ENCODE measurements at regions not wholly inside any gene's neighbourhood (a gene's known extent, or its start where the extent isn't known, plus 50 kb on each side); places are given as distances from the start of the nearest gene placed in this dataset.

DNA sequence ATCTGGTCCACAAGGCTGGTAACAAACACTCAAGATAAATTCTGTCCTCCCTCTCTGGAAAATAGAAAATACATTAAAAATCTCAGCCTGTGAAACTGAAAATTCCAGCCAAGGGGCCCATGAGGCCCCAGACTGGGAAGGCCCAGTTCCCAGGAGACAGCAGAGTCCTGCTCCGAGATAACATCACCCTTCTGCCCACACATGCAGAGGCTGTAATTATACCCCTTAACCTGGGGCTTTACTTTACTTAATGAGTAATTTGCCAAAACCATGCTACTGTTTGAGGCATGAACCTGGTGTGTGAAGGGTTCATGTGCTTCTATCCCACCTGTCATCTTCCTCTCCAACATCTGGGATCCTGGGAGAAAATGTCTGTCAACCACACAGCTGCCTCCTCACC, 398.9 kb upstream of the SULF2 start:
- TF ChIP-seq, protein P1, sequence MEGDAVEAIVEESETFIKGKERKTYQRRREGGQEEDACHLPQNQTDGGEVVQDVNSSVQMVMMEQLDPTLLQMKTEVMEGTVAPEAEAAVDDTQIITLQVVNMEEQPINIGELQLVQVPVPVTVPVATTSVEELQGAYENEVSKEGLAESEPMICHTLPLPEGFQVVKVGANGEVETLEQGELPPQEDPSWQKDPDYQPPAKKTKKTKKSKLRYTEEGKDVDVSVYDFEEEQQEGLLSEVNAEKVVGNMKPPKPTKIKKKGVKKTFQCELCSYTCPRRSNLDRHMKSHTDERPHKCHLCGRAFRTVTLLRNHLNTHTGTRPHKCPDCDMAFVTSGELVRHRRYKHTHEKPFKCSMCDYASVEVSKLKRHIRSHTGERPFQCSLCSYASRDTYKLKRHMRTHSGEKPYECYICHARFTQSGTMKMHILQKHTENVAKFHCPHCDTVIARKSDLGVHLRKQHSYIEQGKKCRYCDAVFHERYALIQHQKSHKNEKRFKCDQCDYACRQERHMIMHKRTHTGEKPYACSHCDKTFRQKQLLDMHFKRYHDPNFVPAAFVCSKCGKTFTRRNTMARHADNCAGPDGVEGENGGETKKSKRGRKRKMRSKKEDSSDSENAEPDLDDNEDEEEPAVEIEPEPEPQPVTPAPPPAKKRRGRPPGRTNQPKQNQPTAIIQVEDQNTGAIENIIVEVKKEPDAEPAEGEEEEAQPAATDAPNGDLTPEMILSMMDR (conservative IDR thresholded peaks at IDR 0.05 in 1 of 2, IDR thresholded peaks at IDR 0.05 in 1 of 2; ENCODE audit: extremely low read depth in 1 of 2, insufficient read depth in 1 of 2, low read depth in 1 of 2, low read length in 2 of 2): no peak
- TF ChIP-seq EZH2 (IDR thresholded peaks at IDR 0.05; ENCODE audit: borderline replicate concordance, low read length): no peak

All from mammary epithelial cell (primary cell).